ENCODE measurements at regions not wholly inside any gene's neighbourhood (a gene's known extent, or its start where the extent isn't known, plus 50 kb on each side); places are given as distances from the start of the nearest gene placed in this dataset.

GRCh38 chr2:34320056-34320455 lies 721.0 kb upstream of the FAM98A start:
- intact Hi-C loops (cut with DNase I, micrococcal nuclease) = no loop called here
- no peaks in the 10 kb centered on the region for H3K36me3 Mint-ChIP-seq (ENCODE audit: low read depth)
- Histone ChIP-seq H3K36me3 (ENCODE audit: insufficient read depth, low read length) (no peaks in the 10 kb centered on the region), H3K4me1 (ENCODE audit: insufficient read depth, low read length) (no peaks in the 10 kb centered on the region), H3K27me3 (ENCODE audit: control insufficient read depth in 1 of 2, insufficient read depth in 2 of 2, low read length in 2 of 2) (no peaks in the 10 kb centered on the region), H3K4me3 (ENCODE audit: low read length) (no peak overlapping the region), H3K27ac (ENCODE audit: low read depth in 1 of 2, low read length in 2 of 2) (no peak overlapping the region), H3K9me3 (ENCODE audit: control insufficient read depth in 1 of 2, insufficient read depth in 1 of 2, low read length in 2 of 2) (no peaks in the 10 kb centered on the region)
- no peak overlapping the region for H3K27ac Mint-ChIP-seq
- no peaks in the 10 kb centered on the region for H3K4me1 Mint-ChIP-seq (ENCODE audit: low read depth)
- no peak for ATAC-seq (ENCODE audit: poor library complexity)
- no peak for DNase-seq
- H3K9me3 Mint-ChIP-seq = no peaks in the 10 kb centered on the region
- POLR2A ChIA-PET = no interaction called here
- no peaks in the 10 kb centered on the region for H3K27me3 Mint-ChIP-seq
- no peak overlapping the region for H3K4me3 Mint-ChIP-seq
- CTCF ChIA-PET = no interaction called here
- TF ChIP-seq CTCF (IDR thresholded peaks at IDR 0.05) = no peak

- Mint-ChIP-seq H3K4me3 (no peak overlapping the region), H3K9me3 (no peaks in the 10 kb centered on the region), H3K27me3 (no peaks in the 10 kb centered on the region), H3K27ac (no peak overlapping the region), H3K36me3 (ENCODE audit: low read depth) (no peaks in the 10 kb centered on the region), H3K4me1 (ENCODE audit: low read depth) (no peaks in the 10 kb centered on the region)
- Histone ChIP-seq H3K4me3 (ENCODE audit: low read length) (no peak overlapping the region), H3K9me3 (ENCODE audit: control insufficient read depth in 1 of 2, insufficient read depth in 1 of 2, low read length in 2 of 2) (peaks cover 0 to 4% of the 10 kb centered on the region in 2 experiments), H3K36me3 (ENCODE audit: insufficient read depth, low read length) (no peaks in the 10 kb centered on the region), H3K27me3 (ENCODE audit: control insufficient read depth in 1 of 2, insufficient read depth in 2 of 2, low read length in 2 of 2) (no peaks in the 10 kb centered on the region), H3K4me1 (ENCODE audit: insufficient read depth, low read length) (no peaks in the 10 kb centered on the region), H3K27ac (ENCODE audit: low read depth in 1 of 2, low read length in 2 of 2) (no peak overlapping the region)
- DNase-seq = no peak
- TF ChIP-seq CTCF (IDR thresholded peaks at IDR 0.05) = no peak
- ATAC-seq (ENCODE audit: poor library complexity) = no peak
- ChIA-PET POLR2A (no interaction called here), CTCF (no interaction called here)
- intact Hi-C loops (cut with DNase I, micrococcal nuclease) = no loop called here
These were observed 718.7 kb upstream of the FAM98A start for GRCh38 chr2:34317797-34318196.

- H3K9me3 Mint-ChIP-seq = peaks cover 4% of the 10 kb centered on the region
- Histone ChIP-seq H3K4me3 (ENCODE audit: low read length) (no peak overlapping the region), H3K27ac (ENCODE audit: low read depth in 1 of 2, low read length in 2 of 2) (no peak overlapping the region), H3K4me1 (ENCODE audit: insufficient read depth, low read length) (no peaks in the 10 kb centered on the region), H3K9me3 (ENCODE audit: control insufficient read depth in 1 of 2, insufficient read depth in 1 of 2, low read length in 2 of 2) (peaks cover 0 to 4% of the 10 kb centered on the region in 2 experiments), H3K27me3 (ENCODE audit: control insufficient read depth in 1 of 2, insufficient read depth in 2 of 2, low read length in 2 of 2) (no peaks in the 10 kb centered on the region), H3K36me3 (ENCODE audit: insufficient read depth, low read length) (no peaks in the 10 kb centered on the region)
- intact Hi-C loops (cut with DNase I, micrococcal nuclease) = no loop called here
- POLR2A ChIA-PET = no interaction called here
- TF ChIP-seq CTCF (IDR thresholded peaks at IDR 0.05) = no peak
- DNase-seq = no peak
- no peaks in the 10 kb centered on the region for H3K27me3 Mint-ChIP-seq
- no peaks in the 10 kb centered on the region for H3K36me3 Mint-ChIP-seq (ENCODE audit: low read depth)
- no peak overlapping the region for H3K4me3 Mint-ChIP-seq
- H3K27ac Mint-ChIP-seq = no peak overlapping the region
- CTCF ChIA-PET = no interaction called here
- H3K4me1 Mint-ChIP-seq (ENCODE audit: low read depth) = no peaks in the 10 kb centered on the region
- no peak for ATAC-seq (ENCODE audit: poor library complexity)
These were observed 717.7 kb upstream of the FAM98A start for GRCh38 chr2:34316788-34317187.

Data from CD4-positive, alpha-beta T cell (primary cell).